Activated naive CD8-positive, alpha-beta T cell treated with anti-CD3 and anti-CD28 coated beads for 36 hours (primary cell): ENCODE measurements at regions not wholly inside any gene's neighbourhood (a gene's known extent, or its start where the extent isn't known, plus 50 kb on each side); places are given as distances from the start of the nearest gene placed in this dataset.
"Not testable (repeated sequence)": the region's sequence is repeated elsewhere in the genome, so short reads cannot be mapped to it uniquely, and the experiment has no call there.

Experiments used
- DNase-seq: peaks from one replicate; pipeline ENCODE4 v3.0.0; 2021
- H3K27ac Mint-ChIP-seq: one replicate; pipeline ENCODE4 v1.8.0; 2022; ENCODE audit warnings: mild to moderate bottlenecking, moderate library complexity, mixed read lengths
- H3K27me3 Mint-ChIP-seq: one replicate; pipeline ENCODE4 v1.8.0; 2022; ENCODE audit warnings: mild to moderate bottlenecking, mixed read lengths
- H3K36me3 Mint-ChIP-seq: one replicate; pipeline ENCODE4 v1.8.0; 2021; ENCODE audit warnings: mild to moderate bottlenecking, mixed read lengths
- H3K4me1 Mint-ChIP-seq: one replicate; pipeline ENCODE4 v1.8.0; 2021; ENCODE audit warnings: mixed read lengths
- H3K4me3 Mint-ChIP-seq: one replicate; pipeline ENCODE4 v1.8.0; 2022; ENCODE audit warnings: mild to moderate bottlenecking, moderate library complexity, mixed read lengths
- H3K9me3 Mint-ChIP-seq: one replicate; pipeline ENCODE4 v1.8.0; 2022; ENCODE audit warnings: mixed read lengths

DNA sequence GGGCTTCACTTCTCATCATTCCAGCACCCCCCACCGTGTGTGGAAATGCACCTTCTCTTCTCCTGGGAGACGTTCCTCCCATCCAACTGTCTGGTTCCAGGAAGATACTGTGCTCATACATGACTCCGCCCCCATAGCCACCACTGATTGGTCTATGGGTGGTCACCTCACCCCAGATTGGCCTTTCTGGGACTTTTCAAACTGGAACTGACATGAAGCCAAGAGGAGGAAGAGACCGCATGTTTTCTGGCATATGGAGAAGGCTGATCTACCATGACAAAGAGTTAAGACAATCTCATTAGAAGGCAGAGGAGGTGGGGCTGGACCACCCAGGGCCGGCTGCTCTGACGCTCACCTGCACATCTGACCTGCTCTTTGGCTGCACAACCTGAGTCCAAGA is 294.2 kb downstream of the ADGRD1 start:
- H3K4me3 Mint-ChIP-seq, H3K36me3 Mint-ChIP-seq, H3K4me1 Mint-ChIP-seq, H3K27ac Mint-ChIP-seq, H3K9me3 Mint-ChIP-seq, H3K27me3 Mint-ChIP-seq, DNase-seq: not testable (repeated sequence)

DNA sequence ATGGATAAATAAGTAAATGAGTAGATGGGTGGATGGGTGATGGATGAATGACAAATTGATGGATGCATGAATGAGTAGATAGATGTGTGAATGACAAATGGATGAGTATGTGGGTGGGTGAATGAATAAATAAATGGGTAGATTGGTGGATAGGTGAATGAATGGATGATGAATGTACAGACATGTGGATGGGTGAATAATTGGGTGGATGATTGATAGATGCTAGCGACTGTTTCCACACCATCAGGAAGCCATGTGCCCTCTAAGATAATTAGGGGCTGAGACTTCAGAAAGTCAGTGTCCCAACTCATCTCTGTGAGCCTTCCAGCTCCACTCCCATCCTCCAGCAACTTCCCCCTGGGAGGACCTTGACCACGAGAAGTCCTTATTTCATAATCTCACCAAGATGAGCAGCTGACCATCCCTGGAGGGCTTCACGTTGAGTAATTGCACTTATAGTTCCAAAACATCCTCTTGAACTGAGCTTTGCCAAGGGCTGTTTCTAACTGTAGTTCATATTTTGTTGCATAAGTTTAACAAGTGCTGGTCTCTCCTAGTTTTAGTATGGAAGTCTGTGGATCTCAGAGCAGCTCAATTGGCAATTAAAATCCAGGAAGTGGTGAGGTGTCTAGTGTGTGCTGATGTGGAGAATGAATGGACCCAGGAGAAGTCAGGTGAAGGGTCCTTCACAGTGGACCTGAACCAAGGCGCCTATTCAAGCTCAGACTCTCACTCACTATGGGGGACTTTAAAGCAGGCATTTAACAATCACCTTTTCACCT is 295.7 kb downstream of the ADGRD1 start:
- no peak for DNase-seq
- peaks cover 4% of the 10 kb centered on the region for H3K27me3 Mint-ChIP-seq

DNA sequence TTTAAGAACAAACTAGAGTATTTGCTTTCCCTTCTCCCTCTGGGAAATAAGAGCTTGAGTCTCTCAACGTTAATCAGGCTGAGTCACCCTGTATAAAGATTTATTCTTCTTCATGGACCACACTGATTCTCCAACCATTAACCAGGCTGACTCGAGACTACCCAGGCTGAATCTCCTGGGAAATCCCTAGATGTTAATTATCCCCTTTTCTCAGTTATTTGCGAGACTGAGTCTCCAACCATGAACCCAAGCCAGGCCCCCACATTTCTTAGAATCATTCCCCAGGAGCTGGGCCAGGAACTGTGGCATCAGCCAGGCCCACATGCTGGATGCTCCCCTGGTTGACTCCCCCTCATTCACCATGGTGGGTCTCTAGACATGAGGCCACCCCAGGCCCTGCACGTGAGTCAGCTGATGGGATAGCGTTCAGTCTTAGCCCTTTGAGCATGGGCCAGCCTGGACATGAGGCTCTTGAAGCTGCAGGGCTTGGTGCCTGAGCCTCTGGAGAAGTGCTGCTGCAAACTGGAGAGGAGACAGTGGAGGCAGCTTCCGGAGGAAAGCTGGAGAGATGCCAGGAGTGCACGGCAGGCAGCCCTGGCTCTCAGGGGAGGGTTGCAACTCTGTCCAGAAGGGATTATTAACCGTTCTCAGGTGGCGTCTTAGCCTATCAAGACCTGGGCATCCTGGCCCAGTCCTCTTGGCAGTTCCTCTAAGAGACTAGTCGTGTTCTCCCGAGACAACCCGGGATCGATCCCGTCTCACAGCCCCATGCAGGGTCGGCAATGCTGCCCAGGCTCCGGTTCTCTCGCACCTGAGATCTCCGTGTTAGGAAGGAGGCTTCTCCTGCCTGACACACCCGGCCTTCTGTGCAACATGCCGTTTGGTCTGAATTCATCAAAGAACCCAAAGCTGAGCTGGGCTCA is 296.6 kb downstream of the ADGRD1 start:
- Mint-ChIP-seq H3K9me3 (no peaks in the 10 kb centered on the region), H3K36me3 (no peaks in the 10 kb centered on the region), H3K4me1 (no peaks in the 10 kb centered on the region), H3K27ac (no peak overlapping the region), H3K4me3 (no peak overlapping the region), H3K27me3 (peaks cover 4% of the 10 kb centered on the region)
- DNase-seq, result no peak

More for the DNA sequence above, 295.7 kb downstream of the ADGRD1 start:
- no peaks in the 10 kb centered on the region for H3K36me3 Mint-ChIP-seq
- H3K27ac Mint-ChIP-seq, result no peak overlapping the region
- no peak overlapping the region for H3K4me3 Mint-ChIP-seq
- H3K4me1 Mint-ChIP-seq, result no peaks in the 10 kb centered on the region
- H3K9me3 Mint-ChIP-seq, result no peaks in the 10 kb centered on the region

DNA sequence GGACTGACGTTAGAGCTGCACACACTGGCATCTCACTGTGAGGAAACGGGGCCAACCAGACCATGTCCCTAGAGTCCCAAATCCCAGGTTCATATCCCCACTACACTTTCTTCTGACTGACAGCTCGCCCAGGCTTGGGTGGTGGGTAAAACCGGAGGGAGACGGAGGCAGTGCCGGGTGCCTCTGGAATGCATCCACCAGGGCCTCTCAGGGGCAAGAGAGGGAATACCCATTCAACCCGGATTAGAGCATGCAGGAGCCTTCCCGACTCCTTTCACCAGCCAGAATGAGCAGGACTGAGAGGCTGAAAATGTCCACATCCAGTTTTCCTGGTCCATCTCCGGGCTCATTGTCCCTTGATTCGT is 297.2 kb downstream of the ADGRD1 start:
- Mint-ChIP-seq H3K27me3 (peaks cover 4% of the 10 kb centered on the region), H3K4me1 (no peaks in the 10 kb centered on the region), H3K9me3 (no peaks in the 10 kb centered on the region), H3K27ac (no peak overlapping the region), H3K36me3 (no peaks in the 10 kb centered on the region), H3K4me3 (no peak overlapping the region)
- no peak for DNase-seq

DNA sequence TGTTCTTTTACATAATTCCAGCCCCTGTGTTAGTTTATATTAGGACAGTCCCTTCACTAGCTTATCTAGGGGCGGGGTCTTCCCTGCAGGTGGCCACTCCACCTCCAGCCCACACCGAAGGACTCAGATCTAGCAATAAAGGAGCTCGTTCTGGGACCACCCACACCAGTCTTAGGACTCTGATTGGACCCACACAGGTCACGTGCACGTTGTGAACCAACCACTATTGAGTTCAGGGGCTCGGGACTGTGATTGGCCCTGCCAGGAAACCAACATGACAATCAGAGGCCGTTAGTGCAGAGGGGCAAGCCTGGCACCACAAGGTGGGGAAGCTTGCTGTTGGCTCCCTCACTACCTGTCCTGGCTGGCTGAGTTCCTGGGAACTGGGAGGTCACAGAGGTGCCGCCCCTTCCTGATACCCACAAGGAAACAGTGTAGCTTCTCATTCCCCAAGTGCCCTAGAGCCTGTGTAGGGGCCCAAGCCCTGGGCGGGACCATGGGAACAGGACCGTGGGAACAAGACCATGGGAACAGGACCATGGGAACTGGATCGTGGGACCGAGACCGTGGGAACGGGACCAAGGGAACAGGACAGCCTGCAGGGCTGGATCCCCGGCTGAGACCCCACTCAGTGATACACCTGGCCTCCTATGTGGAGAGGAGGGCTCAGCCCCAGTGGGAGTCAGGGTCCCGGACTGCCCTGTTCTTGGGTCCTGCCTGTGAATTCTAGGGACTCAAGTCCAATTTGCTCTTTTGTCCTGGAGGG is 297.8 kb downstream of the ADGRD1 start:
- Mint-ChIP-seq H3K4me3 (no peak overlapping the region), H3K27me3 (peaks cover 4% of the 10 kb centered on the region), H3K27ac (no peak overlapping the region), H3K4me1 (no peaks in the 10 kb centered on the region), H3K9me3 (no peaks in the 10 kb centered on the region), H3K36me3 (no peaks in the 10 kb centered on the region)
- DNase-seq, result no peak

DNA sequence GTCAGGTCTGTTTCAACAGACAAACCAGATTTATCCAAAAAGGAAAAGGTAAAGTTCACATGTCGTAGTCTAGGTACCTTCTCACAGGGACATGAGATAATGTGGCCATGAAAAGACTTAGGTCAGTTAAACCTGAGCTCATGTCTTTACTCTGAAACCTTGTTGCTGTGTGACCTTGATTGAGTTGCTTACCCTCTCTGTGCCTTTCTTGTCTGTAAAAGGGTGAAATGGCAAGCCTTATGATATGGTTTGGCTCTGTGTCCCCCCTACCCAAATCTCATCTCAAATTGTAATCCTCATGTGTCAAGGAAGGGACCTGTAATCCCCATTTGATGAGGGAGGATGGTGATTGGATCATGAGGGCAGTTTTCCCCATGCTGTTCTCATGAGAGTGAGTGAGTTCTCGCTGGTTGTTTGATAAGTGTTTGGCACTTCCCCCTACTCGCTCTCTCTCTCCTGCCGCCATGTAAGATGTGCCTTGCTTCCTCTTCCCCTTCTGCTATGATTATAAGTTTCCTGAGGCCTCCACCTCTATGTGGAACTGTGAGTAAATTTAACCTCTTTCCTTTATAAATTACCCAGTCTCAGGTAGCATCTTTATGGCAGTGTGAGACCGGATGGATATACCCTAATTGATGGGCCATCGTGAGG is 299.8 kb downstream of the ADGRD1 start:
- no peaks in the 10 kb centered on the region for H3K27me3 Mint-ChIP-seq

DNA sequence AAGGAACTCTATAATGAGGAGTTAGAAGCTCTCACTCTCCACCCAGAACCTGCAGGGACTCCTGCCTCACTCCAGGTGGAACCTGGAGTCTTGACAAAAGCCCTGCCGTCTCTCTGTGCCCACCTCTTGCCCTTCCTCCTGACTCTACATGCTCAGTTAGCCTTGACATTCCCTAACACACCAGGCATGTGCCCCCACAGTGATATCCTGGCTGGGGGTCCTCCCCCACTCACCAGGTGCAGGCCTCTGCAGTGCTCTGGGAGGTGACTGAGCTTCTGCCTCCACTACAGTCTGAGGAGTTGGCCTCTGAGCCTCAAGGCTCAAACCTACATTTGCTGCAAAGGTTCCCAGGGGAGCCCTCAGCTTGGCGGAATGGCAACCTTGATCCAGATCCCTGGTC is 300.7 kb downstream of the ADGRD1 start:
- H3K4me1 Mint-ChIP-seq, result no peaks in the 10 kb centered on the region

More for the DNA sequence above, 299.8 kb downstream of the ADGRD1 start:
- H3K4me1 Mint-ChIP-seq, result no peaks in the 10 kb centered on the region
- no peak overlapping the region for H3K27ac Mint-ChIP-seq
- DNase-seq, result no peak
- H3K4me3 Mint-ChIP-seq, result no peak overlapping the region
- no peaks in the 10 kb centered on the region for H3K36me3 Mint-ChIP-seq
- H3K9me3 Mint-ChIP-seq, result no peaks in the 10 kb centered on the region

DNA sequence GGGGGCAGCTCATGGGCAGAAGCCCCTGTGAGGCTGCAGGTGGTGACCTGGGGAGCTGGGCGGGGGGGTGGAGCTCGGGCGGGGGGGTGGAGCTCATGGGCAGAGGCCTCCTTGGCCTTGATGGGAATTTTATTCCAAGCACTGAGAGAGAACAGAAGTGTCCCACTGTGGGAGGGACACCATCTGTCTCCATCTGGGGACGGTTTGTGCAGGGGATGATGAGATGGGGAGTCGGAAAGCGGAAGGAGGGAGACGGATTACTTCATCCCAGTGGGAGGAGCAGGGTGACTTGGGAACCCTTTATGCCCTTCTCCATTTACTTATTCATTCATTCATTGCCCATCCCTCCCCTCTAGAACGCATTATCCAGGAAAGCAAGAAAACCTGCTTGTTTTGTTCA is 304.7 kb downstream of the ADGRD1 start:
- H3K9me3 Mint-ChIP-seq, result no peaks in the 10 kb centered on the region
- H3K4me1 Mint-ChIP-seq, result no peaks in the 10 kb centered on the region
- H3K27ac Mint-ChIP-seq, result no peak overlapping the region
- no peak for DNase-seq
- H3K4me3 Mint-ChIP-seq, result no peak overlapping the region
- H3K36me3 Mint-ChIP-seq, result no peaks in the 10 kb centered on the region
- H3K27me3 Mint-ChIP-seq, result no peaks in the 10 kb centered on the region

More for the DNA sequence above, 300.7 kb downstream of the ADGRD1 start:
- no peak for DNase-seq
- Mint-ChIP-seq H3K9me3 (no peaks in the 10 kb centered on the region), H3K4me3 (no peak overlapping the region), H3K27ac (no peak overlapping the region), H3K36me3 (no peaks in the 10 kb centered on the region), H3K27me3 (no peaks in the 10 kb centered on the region)

DNA sequence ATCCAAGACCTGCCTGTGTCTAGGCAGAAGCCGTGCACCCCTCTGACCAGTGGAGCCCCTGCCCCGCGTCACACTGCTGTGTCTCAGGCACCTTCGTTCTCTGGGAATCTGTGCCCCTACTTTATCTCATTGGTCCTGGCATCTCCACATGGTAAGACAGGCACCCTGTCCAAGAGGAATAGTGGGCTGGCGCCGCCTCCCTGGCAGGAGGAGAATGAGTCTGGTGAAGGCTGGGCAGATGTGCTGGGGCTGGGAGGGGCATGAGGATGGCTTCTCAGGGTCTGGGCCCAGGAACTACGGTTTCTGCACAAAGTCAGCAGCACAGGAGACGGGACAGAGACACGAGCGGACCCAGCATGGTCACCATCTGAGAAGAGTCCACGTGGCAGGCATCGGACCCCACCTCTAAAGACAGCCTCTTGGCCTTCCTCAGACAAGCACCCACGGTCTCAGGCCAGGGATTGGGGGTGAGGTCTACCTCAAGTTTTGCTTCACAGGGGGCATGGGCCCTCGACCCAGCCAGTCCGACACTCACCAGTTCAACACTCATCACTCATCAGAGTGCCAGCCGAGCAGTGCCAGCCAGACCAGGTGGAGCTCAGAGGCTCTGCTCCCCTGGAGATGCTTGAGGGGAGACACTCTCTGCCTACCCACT is 306.7 kb downstream of the ADGRD1 start:
- Mint-ChIP-seq H3K27ac (no peak overlapping the region), H3K36me3 (no peaks in the 10 kb centered on the region), H3K4me3 (no peak overlapping the region), H3K27me3 (no peaks in the 10 kb centered on the region), H3K4me1 (no peaks in the 10 kb centered on the region), H3K9me3 (no peaks in the 10 kb centered on the region)
- no peak for DNase-seq

DNA sequence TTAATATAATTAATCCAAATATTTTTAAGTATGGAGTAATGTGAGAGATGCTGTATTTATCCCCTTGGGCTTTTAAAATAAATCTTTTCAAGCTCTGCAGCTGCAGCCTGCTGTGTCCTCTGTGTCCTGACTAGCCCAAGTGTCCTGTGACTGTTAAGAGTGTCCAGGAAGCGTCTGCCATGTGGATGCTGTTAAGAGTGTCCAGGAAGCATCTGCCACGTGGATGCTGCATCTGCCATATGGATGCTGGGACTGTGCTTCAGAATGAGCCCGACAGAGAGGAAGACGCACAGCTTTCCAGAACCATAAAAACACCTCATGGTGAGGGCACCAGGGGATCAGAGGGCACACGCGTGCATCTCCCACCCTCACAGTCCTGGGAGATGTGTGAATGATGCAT is 307.2 kb downstream of the ADGRD1 start:
- H3K27me3 Mint-ChIP-seq, result no peaks in the 10 kb centered on the region
- H3K4me3 Mint-ChIP-seq, result no peak overlapping the region
- no peaks in the 10 kb centered on the region for H3K4me1 Mint-ChIP-seq
- no peak overlapping the region for H3K27ac Mint-ChIP-seq
- no peaks in the 10 kb centered on the region for H3K9me3 Mint-ChIP-seq
- no peaks in the 10 kb centered on the region for H3K36me3 Mint-ChIP-seq
- DNase-seq, result no peak

DNA sequence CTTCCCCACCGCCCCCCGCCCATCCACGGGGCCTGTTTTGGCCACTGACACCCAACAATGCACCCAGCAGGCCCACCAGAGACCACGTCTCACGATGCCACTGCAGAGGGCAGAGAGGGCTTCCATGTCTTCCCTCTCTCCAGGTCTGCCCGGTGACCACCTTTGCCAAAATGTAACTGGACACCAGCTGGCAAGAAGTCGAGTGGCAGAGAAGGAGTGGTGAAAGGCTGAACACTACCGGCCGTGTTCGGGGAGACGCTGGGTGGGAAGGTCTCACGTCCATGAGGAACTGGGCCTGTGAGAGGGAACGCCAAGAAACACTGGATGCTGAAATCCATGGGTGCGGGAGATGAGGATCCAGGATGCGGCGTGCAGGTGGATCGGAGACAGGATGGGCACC is 308.2 kb downstream of the ADGRD1 start:
- Mint-ChIP-seq H3K27me3 (no peaks in the 10 kb centered on the region), H3K36me3 (no peaks in the 10 kb centered on the region), H3K4me1 (no peaks in the 10 kb centered on the region), H3K27ac (no peak overlapping the region), H3K9me3 (no peaks in the 10 kb centered on the region), H3K4me3 (no peak overlapping the region)
- DNase-seq, result no peak

DNA sequence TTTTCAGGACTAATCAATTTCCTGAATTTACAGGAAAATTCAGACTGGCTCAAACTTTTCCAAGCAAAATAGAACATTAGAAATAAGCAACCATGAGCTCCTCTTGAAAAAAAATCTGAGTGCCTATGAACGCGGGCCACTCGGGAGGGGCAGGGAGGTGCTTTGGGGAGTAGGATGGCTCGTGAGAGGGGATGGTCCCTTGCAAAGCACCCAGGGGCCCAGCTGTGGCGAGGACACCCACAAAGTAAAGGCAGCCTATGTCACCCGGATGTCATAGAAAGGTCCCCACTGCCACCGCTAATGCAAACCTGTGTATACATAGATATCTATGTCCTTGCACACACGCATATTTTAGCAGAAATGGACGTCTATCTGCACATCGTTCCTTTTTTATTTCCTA is 309.9 kb downstream of the ADGRD1 start:
- no peak overlapping the region for H3K27ac Mint-ChIP-seq
- H3K36me3 Mint-ChIP-seq, result no peaks in the 10 kb centered on the region
- no peaks in the 10 kb centered on the region for H3K27me3 Mint-ChIP-seq
- H3K4me3 Mint-ChIP-seq, result no peak overlapping the region
- H3K4me1 Mint-ChIP-seq, result no peaks in the 10 kb centered on the region
- DNase-seq, result no peak
- H3K9me3 Mint-ChIP-seq, result no peaks in the 10 kb centered on the region

DNA sequence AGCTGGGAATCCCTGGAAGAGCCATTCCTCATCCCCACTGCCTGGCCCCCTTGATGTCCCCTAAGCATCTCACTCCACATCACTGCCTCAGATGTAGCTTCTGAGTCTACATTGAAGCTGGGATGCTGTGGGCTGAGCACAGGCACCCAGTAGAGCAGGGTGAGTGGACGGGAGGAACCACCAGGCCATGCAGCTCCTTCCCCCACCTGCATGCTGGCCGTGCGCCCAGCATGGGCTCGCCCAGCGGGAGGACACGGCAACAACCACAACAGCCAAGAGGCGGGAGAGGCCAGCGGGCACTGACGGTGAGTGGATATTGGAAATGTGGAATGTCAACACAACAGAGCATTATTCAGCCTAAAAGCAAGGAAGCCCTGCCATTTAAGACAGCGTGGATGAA is 310.9 kb downstream of the ADGRD1 start:
- Mint-ChIP-seq H3K4me3 (no peak overlapping the region), H3K36me3 (no peaks in the 10 kb centered on the region), H3K27me3 (no peaks in the 10 kb centered on the region), H3K27ac (no peak overlapping the region), H3K4me1 (no peaks in the 10 kb centered on the region), H3K9me3 (no peaks in the 10 kb centered on the region)
- DNase-seq, result no peak
